OCI-LY7 (cell line): ENCODE measurements at regions not wholly inside any gene's neighbourhood (a gene's known extent, or its start where the extent isn't known, plus 50 kb on each side); places are given as distances from the start of the nearest gene placed in this dataset.

Experiments
- EZH2phosphoT487 ChIP-seq: fragments of 200-600 bp; sonication (generic); IDR thresholded peaks from 2 replicates; pipeline ENCODE4 v1.6.1; 2018; ENCODE audit warnings: low read depth, borderline replicate concordance, mild to moderate bottlenecking, mixed run types, antibody characterized with exemption, low read length, moderate library complexity, mixed read lengths
- TF ChIP-seq, protein P1 (sequence below): fragments of 200-600 bp; sonication (generic); conservative IDR thresholded peaks from 2 replicates; pipeline ENCODE4 v1.5.1; 2014; ENCODE audit warnings: mild to moderate bottlenecking, antibody characterized with exemption, low read length, moderate library complexity, mixed read lengths

DNA sequence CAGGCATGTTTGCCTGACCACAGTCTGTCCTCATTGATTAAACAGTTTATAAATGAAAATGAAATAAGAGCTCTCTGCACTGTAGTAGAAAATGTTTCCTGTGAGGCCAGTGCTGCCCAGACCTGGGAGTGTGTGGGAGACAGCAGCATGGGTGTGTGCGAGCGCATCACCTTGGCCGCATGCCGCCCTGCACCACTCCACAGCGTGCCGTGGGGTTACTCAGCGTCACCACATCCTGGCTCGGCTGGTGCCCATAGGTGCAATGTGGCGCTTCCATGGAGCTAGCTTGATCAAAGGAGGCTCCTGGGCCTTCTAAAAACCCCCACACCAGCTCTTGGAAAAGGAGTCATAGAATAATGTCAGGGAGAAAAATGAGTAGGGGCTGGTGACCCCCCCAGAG, 76.0 kb upstream of the EPC2 start:
- TF ChIP-seq, protein P1, sequence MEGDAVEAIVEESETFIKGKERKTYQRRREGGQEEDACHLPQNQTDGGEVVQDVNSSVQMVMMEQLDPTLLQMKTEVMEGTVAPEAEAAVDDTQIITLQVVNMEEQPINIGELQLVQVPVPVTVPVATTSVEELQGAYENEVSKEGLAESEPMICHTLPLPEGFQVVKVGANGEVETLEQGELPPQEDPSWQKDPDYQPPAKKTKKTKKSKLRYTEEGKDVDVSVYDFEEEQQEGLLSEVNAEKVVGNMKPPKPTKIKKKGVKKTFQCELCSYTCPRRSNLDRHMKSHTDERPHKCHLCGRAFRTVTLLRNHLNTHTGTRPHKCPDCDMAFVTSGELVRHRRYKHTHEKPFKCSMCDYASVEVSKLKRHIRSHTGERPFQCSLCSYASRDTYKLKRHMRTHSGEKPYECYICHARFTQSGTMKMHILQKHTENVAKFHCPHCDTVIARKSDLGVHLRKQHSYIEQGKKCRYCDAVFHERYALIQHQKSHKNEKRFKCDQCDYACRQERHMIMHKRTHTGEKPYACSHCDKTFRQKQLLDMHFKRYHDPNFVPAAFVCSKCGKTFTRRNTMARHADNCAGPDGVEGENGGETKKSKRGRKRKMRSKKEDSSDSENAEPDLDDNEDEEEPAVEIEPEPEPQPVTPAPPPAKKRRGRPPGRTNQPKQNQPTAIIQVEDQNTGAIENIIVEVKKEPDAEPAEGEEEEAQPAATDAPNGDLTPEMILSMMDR: no peak
- no peak for TF ChIP-seq EZH2phosphoT487
